Hematopoietic multipotent progenitor cell treated with erythropoietin and hydrocortisone succinate and interleukin-3 and kit ligand, for 4 days (in vitro differentiated cells): ENCODE measurements at regions not wholly inside any gene's neighbourhood (a gene's known extent, or its start where the extent isn't known, plus 50 kb on each side); places are given as distances from the start of the nearest gene placed in this dataset.
"Not testable (repeated sequence)": the region's sequence is repeated elsewhere in the genome, so short reads cannot be mapped to it uniquely, and the experiment has no call there.

Source experiments
- DNase-seq: peaks from one replicate; pipeline ENCODE4 v3.0.0-alpha.2; 2015

- DNase-seq: peak; percentile 69
These were observed 51.8 kb upstream of the MYB start for GRCh38 chr6:135129136-135129856.

GRCh38 chr6:135128268-135128914, 52.7 kb upstream of the MYB start:
- DNase-seq: peak; percentile 79

- no peak for DNase-seq
These were observed 54.4 kb upstream of the MYB start for GRCh38 chr6:135126729-135127128.

- DNase-seq: no peak
These were observed 55.1 kb upstream of the MYB start for GRCh38 chr6:135126034-135126433.

- DNase-seq: no peak
These were observed 59.7 kb upstream of the MYB start for GRCh38 chr6:135121434-135121833.

GRCh38 chr6:135118134-135118730, 62.9 kb upstream of the MYB start:
- peak; percentile 95 for DNase-seq

GRCh38 chr6:135117413-135117968, 62.9 kb upstream of the HBS1L start:
- DNase-seq: no peak

- no peak for DNase-seq
These were observed 61.9 kb upstream of the HBS1L start for GRCh38 chr6:135116571-135116970.

GRCh38 chr6:135115834-135116233, 61.2 kb upstream of the HBS1L start:
- DNase-seq: peak; percentile 66

GRCh38 chr6:135115411-135115810, 60.8 kb upstream of the HBS1L start:
- DNase-seq: no peak

GRCh38 chr6:135114355-135115145, 59.9 kb upstream of the HBS1L start:
- DNase-seq: no peak

- no peak for DNase-seq
These were observed 59.2 kb upstream of the HBS1L start for GRCh38 chr6:135113860-135114259.

- DNase-seq: not testable (repeated sequence)
These were observed 58.3 kb upstream of the HBS1L start for GRCh38 chr6:135112951-135113350.

GRCh38 chr6:135110261-135110781, 55.7 kb upstream of the HBS1L start:
- peak; percentile 96 for DNase-seq

- no peak for DNase-seq
These were observed 55.1 kb upstream of the HBS1L start for GRCh38 chr6:135109761-135110160.

- peak; percentile 36 for DNase-seq
These were observed 54.1 kb upstream of the HBS1L start for GRCh38 chr6:135108692-135109091.

GRCh38 chr6:135106611-135107010, 52.0 kb upstream of the HBS1L start:
- DNase-seq: no peak

- no peak for DNase-seq
These were observed 51.1 kb upstream of the HBS1L start for GRCh38 chr6:135105710-135106109.

- DNase-seq: no peak
These were observed 50.7 kb upstream of the HBS1L start for GRCh38 chr6:135105299-135105698.
